IMR-90 (cell line): ENCODE measurements at regions not wholly inside any gene's neighbourhood (a gene's known extent, or its start where the extent isn't known, plus 50 kb on each side); places are given as distances from the start of the nearest gene placed in this dataset.

Experiments
- ATAC-seq: fragments of 200-7000 bp; cut with Tn5 transposase; 2 replicates; pipeline ENCODE4 v1.9.1; 2020; ENCODE audit warnings: low read depth, mild to moderate bottlenecking, moderate library complexity
- BruUV-seq: library from RNA; stranded (reverse); fragments of 400-500 nt; replicated peaks from 2 replicates; lab custom pipeline; 2021; lab: Mats Ljungman, UMichigan
- CTCF ChIA-PET: fragments of 300-600 bp; formaldehyde crosslinking; extraction: SDS; loops from one replicate; lab custom pipeline; 2021; ENCODE audit warnings: antibody characterized with exemption; lab: Yijun Ruan, JAX
- POLR2A ChIA-PET: fragments of 300-600 bp; sonication (Branson Sonifier 250); formaldehyde crosslinking; loops from one replicate; lab custom pipeline; 2022; ENCODE audit warnings: antibody characterized with exemption; ENCODE audit not compliant: unreplicated experiment; lab: Charles Lee
- DNase-seq: peaks from one replicate; pipeline ENCODE4 v3.0.0; 2013
- H2AFZ ChIP-seq: replicated peaks from 2 replicates; pipeline ENCODE3; 2013; ENCODE audit warnings: low read length, mild to moderate bottlenecking; ENCODE audit not compliant: poor library complexity
- H2AK5ac ChIP-seq: 2 replicates; pipeline ENCODE4 v1.6.1; 2013; ENCODE audit warnings: low read depth, low read length, inconsistent platforms
- H2AK9ac ChIP-seq: replicated peaks from 2 replicates; pipeline ENCODE3; 2013; ENCODE audit warnings: mild to moderate bottlenecking, low read depth, low read length, moderate library complexity; ENCODE audit not compliant: poor library complexity
- H2BK120ac ChIP-seq: 2 replicates; pipeline ENCODE4 v1.6.1; 2013; ENCODE audit warnings: low read depth, low read length, inconsistent platforms
- H2BK15ac ChIP-seq: 3 replicates; pipeline ENCODE4 v1.6.1; 2013; ENCODE audit warnings: low read depth, low read length, inconsistent platforms
- H2BK20ac ChIP-seq: 2 replicates; pipeline ENCODE4 v1.6.1; 2013; ENCODE audit warnings: low read depth, mild to moderate bottlenecking, inconsistent platforms, low read length, moderate library complexity
- H2BK5ac ChIP-seq: 2 replicates; pipeline ENCODE4 v1.6.1; 2013; ENCODE audit warnings: mild to moderate bottlenecking, low read depth, low read length, inconsistent platforms; ENCODE audit not compliant: poor library complexity, severe bottlenecking
- H3K14ac ChIP-seq: replicated peaks from 2 replicates; pipeline ENCODE4 v1.6.1; 2013; ENCODE audit warnings: low read depth, low read length, inconsistent platforms
- H3K18ac ChIP-seq: 2 replicates; pipeline ENCODE4 v1.6.1; 2013; ENCODE audit warnings: low read depth, low read length, control low read depth
- H3K23ac ChIP-seq: 2 replicates; pipeline ENCODE4 v1.6.1; 2013; ENCODE audit warnings: low read depth, low read length, inconsistent platforms
- H3K27ac ChIP-seq: 2 replicates; pipeline ENCODE4 v1.5.1; 2013; ENCODE audit warnings: mild to moderate bottlenecking, control low read depth, low read length; ENCODE audit not compliant: insufficient read depth
- H3K27me3 ChIP-seq: 2 replicates; pipeline ENCODE4 v1.6.1; 2013; ENCODE audit warnings: low read length; ENCODE audit not compliant: control insufficient read depth, insufficient read depth
- H3K36me3 ChIP-seq: 2 replicates; pipeline ENCODE4 v1.6.1; 2013; ENCODE audit warnings: low read length, mixed read lengths; ENCODE audit not compliant: control insufficient read depth, insufficient read depth
- H3K4ac ChIP-seq: 2 replicates; pipeline ENCODE4 v1.6.1; 2013; ENCODE audit warnings: low read depth, low read length, inconsistent platforms
- H3K4me1 ChIP-seq: 2 replicates; pipeline ENCODE4 v1.6.1; 2013; ENCODE audit warnings: low read length, mixed read lengths; ENCODE audit not compliant: control insufficient read depth, insufficient read depth
- H3K4me2 ChIP-seq: 2 replicates; pipeline ENCODE4 v1.6.1; 2013; ENCODE audit warnings: low read depth, mild to moderate bottlenecking, control low read depth, low read length, moderate library complexity
- H3K4me3 ChIP-seq: 2 replicates; pipeline ENCODE4 v1.5.1; 2013; ENCODE audit warnings: low read depth, mild to moderate bottlenecking, control low read depth, low read length, moderate library complexity; ENCODE audit not compliant: insufficient read depth
- H3K56ac ChIP-seq: 2 replicates; pipeline ENCODE4 v1.6.1; 2013; ENCODE audit warnings: low read length, inconsistent platforms; ENCODE audit not compliant: insufficient read depth; ENCODE audit errors: extremely low read depth
- H3K79me1 ChIP-seq, 2 experiments: 2 replicates each; pipeline ENCODE4 v1.6.1; 2013; ENCODE audit warnings: low read length in 2 of 2, inconsistent platforms in 1 of 2, low read depth in 1 of 2
- H3K9ac ChIP-seq: 2 replicates; pipeline ENCODE4 v1.6.1; 2013; ENCODE audit warnings: low read depth, low read length, control low read depth
- H3K9me1 ChIP-seq: 2 replicates; pipeline ENCODE4 v1.6.1; 2013; ENCODE audit warnings: low read length, inconsistent platforms; ENCODE audit not compliant: insufficient read depth
- H3K9me3 ChIP-seq: 2 replicates; pipeline ENCODE4 v1.6.1; 2013; ENCODE audit warnings: low read length; ENCODE audit not compliant: control insufficient read depth, insufficient read depth
- H4K20me1 ChIP-seq: 2 replicates; pipeline ENCODE4 v1.6.1; 2013; ENCODE audit warnings: low read length, inconsistent platforms; ENCODE audit not compliant: insufficient read depth
- H4K5ac ChIP-seq: 2 replicates; pipeline ENCODE4 v1.6.1; 2013; ENCODE audit warnings: mild to moderate bottlenecking, low read depth, low read length, control low read depth
- H4K8ac ChIP-seq, 2 experiments: 2 replicates each; pipeline ENCODE4 v1.6.1; 2013; ENCODE audit warnings: low read depth in 2 of 2, low read length in 2 of 2, control low read depth in 1 of 2, inconsistent platforms in 1 of 2
- H4K91ac ChIP-seq: 2 replicates; pipeline ENCODE4 v1.6.1; 2013; ENCODE audit warnings: low read depth, low read length, inconsistent platforms; ENCODE audit not compliant: insufficient read depth
- CTCF ChIP-seq: conservative IDR thresholded peaks from 2 replicates; pipeline ENCODE4 v1.5.1; 2012; ENCODE audit warnings: mild to moderate bottlenecking, low read depth, low read length, improper control_type of control experiment
- RAD21 ChIP-seq: IDR thresholded peaks from 2 replicates; pipeline ENCODE4 v1.6.1; 2012; ENCODE audit warnings: low read length, improper control_type of control experiment
- RCOR1 ChIP-seq: IDR thresholded peaks from 2 replicates; pipeline ENCODE4 v1.6.1; 2012; ENCODE audit warnings: mild to moderate bottlenecking, low read length, improper control_type of control experiment; ENCODE audit not compliant: insufficient replicate concordance
- WGBS, 2 experiments: methylation state at CpG; one replicate each; pipeline versions ENCODE4 v1.1.5 to v1.1.7; 2013; ENCODE audit warnings: missing lambda C conversion rate in 2 of 2; ENCODE audit not compliant: insufficient read length in 1 of 2; ENCODE audit errors: extremely low coverage in 2 of 2; 5-methylcytosine and 5-hydroxymethylcytosine counted together
- dilution Hi-C: fragments of 300-500 bp; cut with HindIII; formaldehyde crosslinking; loops from one replicate; pipeline ENCODE4 v1.14.3; 2018; ENCODE audit warnings: low sequenced_read_pairs; ENCODE audit not compliant: unreplicated experiment
- in situ Hi-C: fragments of 300-500 bp; cut with MboI; formaldehyde crosslinking; loops from 3 replicates; pipeline ENCODE4 v1.14.3; 2019; ENCODE audit warnings: low sequenced_read_pairs, inconsistent platforms, mixed read lengths
- intact Hi-C: fragments of 100-400 bp; cut with micrococcal nuclease; formaldehyde crosslinking; loops from 2 replicates; pipeline ENCODE4 v1.10.0; 2022

DNA sequence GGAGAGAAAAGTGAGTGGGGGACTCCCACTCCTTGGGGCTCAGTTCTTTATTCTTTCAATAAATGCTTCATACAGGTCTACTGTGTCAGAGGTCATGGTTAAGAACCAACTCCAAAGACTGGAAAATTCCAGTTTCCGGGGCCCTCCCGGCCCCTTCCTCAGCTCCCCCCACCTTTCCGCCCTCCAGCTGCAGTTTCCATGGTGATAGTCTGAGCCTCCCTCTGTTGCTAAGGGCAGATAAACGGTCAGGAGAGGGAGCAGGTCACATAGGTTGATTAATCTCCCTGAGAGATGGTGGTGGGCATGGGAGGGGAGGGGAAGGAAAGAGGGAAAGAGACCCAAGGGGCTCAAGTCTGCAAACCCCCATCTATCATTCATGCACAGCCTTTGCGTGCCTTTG lies 131.5 kb upstream of the USP29 start:
- Histone ChIP-seq H2AK9ac (no peak overlapping the region), H4K91ac (no peak overlapping the region), H4K8ac (no peak overlapping the region), H3K27me3 (no peaks in the 10 kb centered on the region), H2BK15ac (no peak overlapping the region), H2BK5ac (no peak overlapping the region), H3K4me2 (no peak overlapping the region), H3K23ac (no peak overlapping the region), H3K9me1 (no peaks in the 10 kb centered on the region), H3K9me3 (peaks cover 54% of the 10 kb centered on the region), H3K4me3 (no peak overlapping the region), H3K4ac (no peak overlapping the region), H3K36me3 (no peaks in the 10 kb centered on the region), H2AK5ac (no peak overlapping the region), H3K56ac (no peak overlapping the region), H4K20me1 (no peaks in the 10 kb centered on the region), H2BK120ac (no peak overlapping the region), H3K4me1 (no peaks in the 10 kb centered on the region), H2AFZ (no peak overlapping the region), H2BK20ac (no peak overlapping the region), H3K79me1 (no peaks in the 10 kb centered on the region), H3K27ac (no peak overlapping the region), H3K14ac (no peak overlapping the region), H3K9ac (no peak overlapping the region), H3K18ac (no peak overlapping the region), H4K5ac (no peak overlapping the region)
- intact Hi-C loops (no loop called here), in situ Hi-C loops (no loop called here), dilution Hi-C loops (no loop called here)
- CTCF ChIA-PET: no interaction called here
- TF ChIP-seq RAD21 (no peak), CTCF (no peak), RCOR1 (no peak)
- no TSS peak for BruUV-seq
- POLR2A ChIA-PET: no interaction called here
- DNase-seq: no peak
- ATAC-seq: no peak
- no CpG with 5 or more reads among the region's 5 CpGs for WGBS, 2 experiments
